ENCODE measurements at regions not wholly inside any gene's neighbourhood (a gene's known extent, or its start where the extent isn't known, plus 50 kb on each side); places are given as distances from the start of the nearest gene placed in this dataset.

DNA sequence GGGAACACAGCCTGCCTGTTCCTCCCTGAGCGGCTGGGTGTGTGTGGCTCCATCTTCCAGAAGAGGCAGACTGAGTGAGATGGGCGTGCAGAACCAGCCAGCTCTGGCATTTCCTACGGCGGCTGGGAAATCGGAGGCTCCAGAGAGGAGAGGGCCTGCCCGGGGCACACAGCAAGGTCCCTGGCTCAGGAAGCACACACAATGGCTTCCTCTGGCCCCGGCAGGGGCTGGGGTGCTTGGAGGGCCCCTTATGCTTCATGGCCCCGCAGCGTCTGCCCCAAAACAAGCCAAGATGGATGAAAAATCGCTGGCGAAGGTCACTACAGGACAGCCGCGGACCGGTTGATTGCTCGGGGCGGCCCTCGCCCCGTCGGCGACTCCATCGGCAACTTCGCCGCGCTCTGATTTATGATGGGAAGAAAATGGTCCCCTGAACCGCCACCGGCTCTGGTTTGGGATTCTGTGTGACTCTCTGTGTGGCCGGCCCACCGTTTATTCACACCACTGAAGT lies 191.5 kb upstream of the C14orf180 start:
- no peaks in the 10 kb centered on the region for H3K4me1 ChIP-seq (ENCODE audit: control insufficient read depth, insufficient read depth, low read length)
- DNase-seq (ENCODE audit: low read depth), result no peak
- H3K4me3 ChIP-seq (ENCODE audit: low read length), result no peak overlapping the region
- no peak overlapping the region for H3K9ac ChIP-seq (ENCODE audit: low read length)
- H3K36me3 ChIP-seq (ENCODE audit: control insufficient read depth, insufficient read depth, low read length, severe bottlenecking), result no peaks in the 10 kb centered on the region
- H3K9me3 ChIP-seq (ENCODE audit: control insufficient read depth, low read length), result no peaks in the 10 kb centered on the region
- peaks cover 10% of the 10 kb centered on the region for H3K27me3 ChIP-seq (replicated peaks; ENCODE audit: control insufficient read depth, insufficient read depth, low read length)

DNA sequence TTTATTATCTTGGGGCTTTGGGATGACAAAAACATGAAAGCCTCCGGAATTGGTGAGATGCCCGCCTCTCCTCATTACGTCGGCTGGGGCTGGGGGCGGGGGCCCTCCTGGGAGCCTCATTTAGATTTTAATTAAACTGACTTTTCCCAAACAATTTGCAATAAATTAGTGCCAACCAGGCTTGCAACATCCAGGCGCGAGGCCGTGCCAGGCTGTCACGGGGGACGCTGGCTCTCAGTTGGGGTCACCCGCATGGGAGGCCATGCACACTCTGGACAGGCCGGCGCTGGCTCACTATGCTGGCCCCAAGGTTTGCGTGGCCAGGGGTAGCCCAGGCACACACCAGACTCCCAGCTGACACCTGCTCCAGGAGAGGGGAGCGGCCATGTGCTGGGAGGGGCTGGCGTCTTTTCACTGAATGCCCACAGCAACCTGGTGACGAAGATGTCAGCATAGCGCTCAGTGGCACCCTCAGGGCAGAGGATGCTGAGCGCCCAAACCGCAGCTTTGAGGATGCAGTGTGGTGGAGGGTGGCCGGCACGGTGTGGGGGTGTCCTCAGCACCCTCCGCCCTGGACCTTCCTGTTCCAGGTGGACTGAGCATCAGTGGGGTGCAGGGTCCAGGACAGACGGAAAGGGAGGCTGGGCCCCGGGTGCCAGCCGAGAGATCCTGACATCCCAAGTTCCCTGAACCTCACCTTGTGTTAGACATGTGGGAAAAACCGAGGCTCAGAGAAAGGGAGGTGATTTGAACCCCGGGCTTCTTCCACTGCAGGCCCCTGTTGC lies 190.8 kb upstream of the C14orf180 start:
- H3K4me1 ChIP-seq (ENCODE audit: control insufficient read depth, insufficient read depth, low read length), result no peaks in the 10 kb centered on the region
- H3K36me3 ChIP-seq (ENCODE audit: control insufficient read depth, insufficient read depth, low read length, severe bottlenecking), result no peaks in the 10 kb centered on the region
- no peaks in the 10 kb centered on the region for H3K9me3 ChIP-seq (ENCODE audit: control insufficient read depth, low read length)
- DNase-seq (ENCODE audit: low read depth), result no peak
- H3K4me3 ChIP-seq (ENCODE audit: low read length), result no peak overlapping the region
- no peak overlapping the region for H3K9ac ChIP-seq (ENCODE audit: low read length)
- peaks cover 4% of the 10 kb centered on the region for H3K27me3 ChIP-seq (replicated peaks; ENCODE audit: control insufficient read depth, insufficient read depth, low read length)

DNA sequence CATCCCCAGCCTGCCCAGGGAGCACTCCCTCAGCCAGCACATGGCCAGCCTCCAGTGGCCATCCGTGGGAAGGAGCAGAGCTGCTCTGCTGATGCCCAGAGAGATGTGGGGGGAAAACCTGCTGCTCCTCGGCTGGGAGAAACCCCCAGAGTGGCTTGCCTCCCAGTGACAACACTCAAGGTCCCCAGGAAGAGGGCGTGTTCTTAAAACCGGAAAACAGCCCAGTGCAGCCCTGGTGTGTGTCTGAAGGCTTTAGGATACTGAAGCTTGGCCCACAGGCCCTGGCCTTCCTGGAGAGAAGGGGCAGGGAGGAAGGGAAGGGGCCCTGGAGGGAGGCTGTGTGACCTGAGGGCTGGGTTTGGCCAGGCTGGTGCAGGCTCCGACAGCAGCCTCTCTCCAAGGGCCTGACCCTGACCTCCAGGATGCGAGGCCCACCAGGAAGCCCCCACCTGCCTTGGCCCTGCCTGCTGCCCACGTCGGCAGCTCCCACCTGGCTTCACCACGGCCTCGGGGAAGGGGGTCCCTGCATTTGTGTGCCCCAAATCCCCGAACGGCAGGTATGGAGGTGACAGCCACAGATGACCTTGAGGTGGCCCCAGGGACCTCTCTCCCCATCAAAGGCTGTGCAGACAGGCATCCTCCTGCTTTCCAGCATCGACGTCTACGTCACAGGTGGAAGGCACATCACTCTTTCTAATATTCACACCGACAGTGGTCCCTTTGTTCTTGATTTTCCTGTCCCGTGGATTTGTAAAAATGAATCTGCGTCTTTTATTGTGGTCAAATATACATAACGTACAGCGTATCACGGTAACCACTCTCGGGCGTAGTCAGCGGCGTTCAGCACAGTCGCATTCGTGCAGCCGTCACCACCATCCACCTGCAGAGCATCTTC lies 190.0 kb upstream of the C14orf180 start:
- Histone ChIP-seq H3K4me1 (ENCODE audit: control insufficient read depth, insufficient read depth, low read length) (no peaks in the 10 kb centered on the region), H3K27me3 (replicated peaks; ENCODE audit: control insufficient read depth, insufficient read depth, low read length) (peaks cover 1% of the 10 kb centered on the region), H3K4me3 (ENCODE audit: low read length) (no peak overlapping the region), H3K9me3 (ENCODE audit: control insufficient read depth, low read length) (no peaks in the 10 kb centered on the region), H3K36me3 (ENCODE audit: control insufficient read depth, insufficient read depth, low read length, severe bottlenecking) (no peaks in the 10 kb centered on the region), H3K9ac (ENCODE audit: low read length) (no peak overlapping the region)
- DNase-seq (ENCODE audit: low read depth), result no peak

DNA sequence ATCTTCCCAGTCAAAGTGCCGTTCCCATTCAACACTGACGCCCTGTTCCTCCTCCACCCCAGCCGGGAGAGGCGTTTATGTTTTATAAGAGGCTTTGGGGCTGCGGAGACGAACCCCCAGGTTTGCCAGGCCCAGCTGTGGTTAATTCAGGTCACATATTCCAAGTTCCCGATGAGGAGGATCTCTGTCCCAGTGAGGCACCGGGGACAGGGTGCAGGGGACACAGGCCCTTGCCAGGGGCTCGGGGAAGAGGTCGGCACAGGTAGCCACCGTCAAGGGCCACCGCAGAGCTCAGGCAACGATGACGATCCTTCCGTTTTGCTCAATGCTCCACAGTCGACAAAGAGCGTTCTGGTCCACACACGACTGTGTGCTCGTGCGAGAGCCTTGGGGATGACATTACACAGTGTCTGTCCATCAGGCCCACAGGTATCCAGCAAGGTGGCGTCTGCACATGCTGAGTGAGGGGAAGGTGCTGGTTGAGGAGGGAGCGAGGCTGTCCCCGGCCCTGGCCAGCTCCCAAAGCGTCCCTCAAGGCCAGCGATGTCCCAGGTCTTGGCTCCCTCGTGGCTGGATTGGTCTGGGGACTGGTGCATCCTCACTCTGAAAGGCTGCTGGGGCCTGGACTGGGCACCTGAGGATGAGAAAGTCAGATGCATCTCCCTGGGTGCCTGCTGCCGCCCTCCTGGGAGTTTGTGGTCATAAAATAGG lies 189.2 kb upstream of the C14orf180 start:
- no peaks in the 10 kb centered on the region for H3K36me3 ChIP-seq (ENCODE audit: control insufficient read depth, insufficient read depth, low read length, severe bottlenecking)
- no peak for DNase-seq (ENCODE audit: low read depth)
- H3K4me1 ChIP-seq (ENCODE audit: control insufficient read depth, insufficient read depth, low read length), result no peaks in the 10 kb centered on the region
- H3K9me3 ChIP-seq (ENCODE audit: control insufficient read depth, low read length), result no peaks in the 10 kb centered on the region
- no peak overlapping the region for H3K9ac ChIP-seq (ENCODE audit: low read length)
- peaks cover 3% of the 10 kb centered on the region for H3K27me3 ChIP-seq (replicated peaks; ENCODE audit: control insufficient read depth, insufficient read depth, low read length)
- no peak overlapping the region for H3K4me3 ChIP-seq (ENCODE audit: low read length)

DNA sequence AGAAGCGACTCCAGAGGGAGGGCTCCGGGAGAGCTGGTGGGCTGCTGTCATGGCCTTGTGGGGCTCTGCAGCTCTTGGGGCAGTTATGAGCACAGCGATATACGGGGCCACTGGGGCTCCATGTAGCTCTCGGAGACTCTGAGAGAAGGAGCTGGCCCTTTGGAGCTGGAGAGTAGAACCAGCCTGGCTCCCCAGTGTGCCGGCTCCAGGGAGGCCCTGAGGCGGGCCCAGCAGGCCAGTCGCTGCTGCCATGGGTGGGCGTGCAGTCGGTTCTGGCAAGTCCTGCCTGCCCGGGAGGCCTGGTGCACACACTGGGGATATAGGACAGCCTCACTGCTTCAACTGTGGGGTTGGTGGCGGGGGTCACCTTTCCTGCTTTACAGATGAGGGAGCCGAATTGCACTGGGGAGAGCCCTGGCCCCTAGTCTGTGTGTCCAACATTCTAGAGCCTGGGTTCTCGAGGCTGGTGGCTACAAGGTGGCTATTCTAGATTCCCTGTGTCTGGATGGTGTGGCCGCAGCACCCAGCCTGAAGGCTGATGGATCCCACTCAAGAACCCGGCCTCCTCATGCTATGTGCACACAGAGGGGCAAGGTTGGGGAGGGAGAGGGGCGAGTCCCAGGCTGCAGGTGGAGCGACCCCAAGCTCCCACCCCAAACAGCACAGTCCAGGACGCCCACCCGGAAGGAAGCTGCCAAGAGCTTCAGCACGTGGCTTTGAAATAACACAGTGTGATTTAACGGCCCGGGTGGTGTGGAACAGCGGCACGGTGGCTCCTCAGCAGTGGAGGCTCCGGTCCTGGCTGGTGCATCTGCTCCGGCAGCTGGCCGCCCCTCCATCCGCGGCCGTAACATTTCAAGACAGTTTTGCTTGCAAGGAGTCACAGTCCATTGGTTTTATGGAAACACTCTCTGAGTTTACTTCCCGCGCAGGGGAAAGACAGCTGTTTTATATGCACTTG lies 188.3 kb upstream of the C14orf180 start:
- H3K27me3 ChIP-seq (replicated peaks; ENCODE audit: control insufficient read depth, insufficient read depth, low read length), result peaks cover 3% of the 10 kb centered on the region
- DNase-seq (ENCODE audit: low read depth), result no peak
- H3K4me1 ChIP-seq (ENCODE audit: control insufficient read depth, insufficient read depth, low read length), result no peaks in the 10 kb centered on the region
- no peaks in the 10 kb centered on the region for H3K36me3 ChIP-seq (ENCODE audit: control insufficient read depth, insufficient read depth, low read length, severe bottlenecking)
- no peaks in the 10 kb centered on the region for H3K9me3 ChIP-seq (ENCODE audit: control insufficient read depth, low read length)
- no peak overlapping the region for H3K4me3 ChIP-seq (ENCODE audit: low read length)
- H3K9ac ChIP-seq (ENCODE audit: low read length), result no peak overlapping the region

DNA sequence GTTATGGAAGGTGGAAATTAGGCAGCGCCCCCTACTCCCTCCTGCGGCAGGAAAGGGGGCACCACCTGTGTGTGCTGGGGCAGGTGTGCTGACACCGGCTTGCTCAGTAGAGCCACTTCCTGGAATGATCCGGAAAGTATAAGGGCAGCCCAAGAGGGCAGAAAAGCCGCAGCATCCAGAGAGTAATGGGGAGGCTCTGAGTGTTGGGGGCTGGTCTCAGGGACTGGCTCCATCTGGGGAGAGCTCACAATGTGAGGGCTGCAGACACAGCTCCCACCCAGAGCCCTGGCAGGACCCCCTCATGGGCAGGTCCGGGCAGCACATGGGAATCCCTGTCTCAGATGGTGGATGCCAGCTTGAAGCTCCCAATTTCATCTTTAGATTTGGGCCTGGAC lies 187.6 kb upstream of the C14orf180 start:
- Histone ChIP-seq H3K36me3 (ENCODE audit: control insufficient read depth, insufficient read depth, low read length, severe bottlenecking) (no peaks in the 10 kb centered on the region), H3K9ac (ENCODE audit: low read length) (no peak overlapping the region), H3K9me3 (ENCODE audit: control insufficient read depth, low read length) (peaks cover 4% of the 10 kb centered on the region), H3K4me3 (ENCODE audit: low read length) (no peak overlapping the region), H3K4me1 (ENCODE audit: control insufficient read depth, insufficient read depth, low read length) (no peaks in the 10 kb centered on the region), H3K27me3 (replicated peaks; ENCODE audit: control insufficient read depth, insufficient read depth, low read length) (peaks cover 3% of the 10 kb centered on the region)
- DNase-seq (ENCODE audit: low read depth), result no peak

DNA sequence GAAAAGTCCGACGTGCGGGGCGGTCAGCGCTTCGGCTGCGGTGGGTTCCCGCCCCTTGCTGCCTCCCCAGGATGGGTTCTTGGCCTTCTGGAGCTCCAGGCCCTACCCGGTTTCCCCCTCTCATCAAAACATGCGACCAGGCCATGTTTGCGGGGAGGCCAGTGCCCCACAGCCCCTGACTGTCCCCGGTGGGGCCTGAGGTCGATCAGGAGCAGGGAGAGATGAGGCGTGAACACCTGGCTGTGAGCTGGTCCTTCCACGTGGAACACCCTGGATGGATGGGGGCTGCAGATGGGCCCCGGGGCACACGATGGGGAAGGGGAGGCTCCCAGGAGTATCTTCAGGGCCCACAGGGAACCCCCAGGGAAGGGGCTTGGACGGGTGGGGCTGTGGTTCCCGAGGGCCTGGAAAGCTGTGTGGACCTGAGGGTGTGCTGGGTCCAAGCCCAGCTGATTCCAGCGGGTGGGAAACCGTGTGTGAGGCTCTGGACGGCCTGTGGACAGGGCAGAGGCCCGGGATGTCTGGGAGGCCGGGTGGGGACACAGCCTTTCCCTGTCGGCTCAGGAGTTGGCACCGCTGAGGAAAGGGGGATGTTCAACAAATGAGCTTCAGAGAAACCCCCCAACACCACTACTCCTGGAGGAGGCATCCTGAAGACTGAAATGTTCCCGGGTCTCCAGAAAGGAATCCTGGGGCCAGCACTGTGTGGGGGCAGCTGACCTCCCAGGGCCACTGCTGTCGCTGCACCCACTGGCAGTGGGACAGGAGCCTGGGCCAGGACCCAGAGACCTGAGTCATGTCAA lies 187.0 kb upstream of the C14orf180 start:
- DNase-seq (ENCODE audit: low read depth), result no peak
- no peaks in the 10 kb centered on the region for H3K4me1 ChIP-seq (ENCODE audit: control insufficient read depth, insufficient read depth, low read length)
- H3K9me3 ChIP-seq (ENCODE audit: control insufficient read depth, low read length), result peaks cover 10% of the 10 kb centered on the region
- peaks cover 3% of the 10 kb centered on the region for H3K27me3 ChIP-seq (replicated peaks; ENCODE audit: control insufficient read depth, insufficient read depth, low read length)
- no peak overlapping the region for H3K9ac ChIP-seq (ENCODE audit: low read length)
- no peaks in the 10 kb centered on the region for H3K36me3 ChIP-seq (ENCODE audit: control insufficient read depth, insufficient read depth, low read length, severe bottlenecking)
- H3K4me3 ChIP-seq (ENCODE audit: low read length), result no peak overlapping the region

DNA sequence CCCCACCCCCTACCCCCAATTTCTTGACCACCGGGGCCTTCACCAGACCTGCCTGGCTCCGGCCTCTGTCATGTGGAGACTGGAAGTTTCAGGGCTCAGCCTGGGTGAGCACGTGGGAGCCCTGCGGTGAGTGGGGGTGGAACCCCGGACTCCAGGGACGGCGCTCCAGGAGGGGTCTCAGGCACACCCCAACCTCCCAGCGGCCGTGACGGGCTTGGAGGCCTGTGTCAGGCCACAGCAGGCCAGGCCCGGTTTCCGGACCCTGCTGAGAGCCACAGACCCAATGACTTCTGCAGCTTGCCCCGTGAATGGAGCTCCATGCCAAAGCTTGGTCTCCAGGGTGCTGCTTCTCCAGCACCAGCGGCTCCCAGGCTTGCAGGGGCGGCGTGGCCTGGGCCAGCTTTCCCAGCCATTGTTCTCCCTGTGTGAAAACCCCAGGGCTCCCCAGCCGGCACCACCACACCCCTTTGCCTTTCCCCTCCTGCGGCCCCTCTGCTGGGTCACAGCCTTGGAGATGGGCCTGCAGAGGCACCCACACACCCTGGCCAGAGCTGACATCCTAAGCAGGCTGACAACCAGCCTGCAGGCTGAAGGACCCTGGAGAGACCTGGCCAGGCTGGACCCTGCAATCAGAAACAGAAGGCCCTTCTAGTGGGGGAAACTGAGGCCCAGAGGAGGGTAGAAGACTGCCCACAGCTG lies 186.2 kb upstream of the C14orf180 start:
- peaks cover 17% of the 10 kb centered on the region for H3K9me3 ChIP-seq (ENCODE audit: control insufficient read depth, low read length)
- DNase-seq (ENCODE audit: low read depth), result no peak
- H3K36me3 ChIP-seq (ENCODE audit: control insufficient read depth, insufficient read depth, low read length, severe bottlenecking), result no peaks in the 10 kb centered on the region
- H3K27me3 ChIP-seq (replicated peaks; ENCODE audit: control insufficient read depth, insufficient read depth, low read length), result peaks cover 3% of the 10 kb centered on the region
- no peaks in the 10 kb centered on the region for H3K4me1 ChIP-seq (ENCODE audit: control insufficient read depth, insufficient read depth, low read length)
- H3K9ac ChIP-seq (ENCODE audit: low read length), result no peak overlapping the region
- no peak overlapping the region for H3K4me3 ChIP-seq (ENCODE audit: low read length)

DNA sequence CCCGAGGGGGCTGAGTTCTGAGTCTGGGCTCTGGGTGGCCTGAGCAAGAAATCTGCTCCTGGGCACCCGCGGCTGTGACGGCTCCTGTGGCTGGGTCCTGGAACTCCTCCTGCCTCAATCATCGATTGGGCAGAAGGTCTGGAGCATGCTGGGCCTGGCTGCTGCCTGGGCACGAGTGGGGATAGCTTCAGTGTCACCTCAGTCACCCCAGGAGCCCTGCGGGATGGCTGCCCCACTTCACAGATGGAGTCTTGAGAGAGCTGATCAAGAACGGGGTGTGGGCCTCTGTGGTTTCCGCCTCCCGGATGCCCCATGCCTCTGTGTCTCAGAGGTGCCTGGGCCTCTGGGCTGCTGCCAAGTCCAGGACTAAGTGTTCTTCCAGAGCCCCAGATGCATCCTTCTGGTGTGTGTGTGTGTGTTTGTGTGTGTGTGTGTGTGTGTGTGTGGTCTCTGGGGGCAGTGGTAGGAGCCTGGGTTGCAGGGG lies 185.6 kb upstream of the C14orf180 start:
- H3K9ac ChIP-seq (ENCODE audit: low read length), result no peak overlapping the region
- peaks cover 19% of the 10 kb centered on the region for H3K9me3 ChIP-seq (ENCODE audit: control insufficient read depth, low read length)
- peaks cover 3% of the 10 kb centered on the region for H3K27me3 ChIP-seq (replicated peaks; ENCODE audit: control insufficient read depth, insufficient read depth, low read length)
- no peaks in the 10 kb centered on the region for H3K36me3 ChIP-seq (ENCODE audit: control insufficient read depth, insufficient read depth, low read length, severe bottlenecking)
- no peak for DNase-seq (ENCODE audit: low read depth)
- no peaks in the 10 kb centered on the region for H3K4me1 ChIP-seq (ENCODE audit: control insufficient read depth, insufficient read depth, low read length)
- H3K4me3 ChIP-seq (ENCODE audit: low read length), result no peak overlapping the region
